GM10266 (cell line): ENCODE measurements at regions not wholly inside any gene's neighbourhood (a gene's known extent, or its start where the extent isn't known, plus 50 kb on each side); places are given as distances from the start of the nearest gene placed in this dataset.

Experiments used
- DNase-seq: peaks from one replicate; pipeline ENCODE4 v3.0.0; 2012; ENCODE audit errors: extremely low spot score
- CTCF ChIP-seq: IDR thresholded peaks from 2 replicates; pipeline ENCODE4 v1.5.1; 2012; ENCODE audit warnings: mild to moderate bottlenecking, low read depth; ENCODE audit not compliant: control insufficient read depth, insufficient read depth; ENCODE audit errors: missing control alignments

DNA sequence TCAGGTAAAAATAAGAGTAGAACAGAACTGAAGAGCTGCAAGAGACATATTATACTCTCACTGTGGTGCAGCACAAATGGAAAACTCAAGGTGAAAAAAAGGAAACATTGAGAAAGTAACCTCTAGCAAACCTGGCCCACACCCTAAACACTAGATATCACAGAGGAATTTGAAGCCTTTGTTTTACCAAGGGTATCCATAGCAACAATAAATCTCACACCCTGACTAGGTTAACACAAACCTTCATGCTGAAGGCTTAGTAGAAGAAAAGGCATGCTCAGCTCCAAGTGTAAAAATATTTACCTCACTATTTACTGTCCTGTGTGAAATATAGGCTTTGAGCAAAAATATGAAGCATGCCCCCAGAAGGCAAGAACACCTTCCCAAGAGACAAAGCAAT, 61.9 kb upstream of the TAB3 start:
- DNase-seq = no peak
- TF ChIP-seq CTCF = no peak

DNA sequence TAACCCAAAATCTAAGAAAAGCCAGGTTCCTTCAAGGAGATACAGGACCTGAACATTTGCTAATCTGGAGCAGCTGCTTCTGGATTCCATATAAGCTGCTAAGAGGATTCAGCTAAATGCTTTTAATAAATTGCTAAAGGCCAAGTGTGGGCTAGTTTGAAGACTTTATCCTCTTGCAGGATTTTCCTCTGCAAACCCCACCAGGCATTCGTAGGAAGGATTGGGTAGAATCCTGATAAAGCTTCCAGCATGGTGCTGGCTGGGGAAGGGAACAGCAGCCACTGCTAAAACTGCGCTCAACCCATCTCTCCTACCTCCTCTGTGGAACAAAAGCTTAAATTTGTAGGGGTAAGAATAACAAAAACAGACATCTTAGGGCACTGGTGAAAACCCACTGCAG, 61.3 kb upstream of the TAB3 start:
- DNase-seq = no peak
- no peak for TF ChIP-seq CTCF

GRCh38 chrX:30949554-30949953, 60.5 kb upstream of the TAB3 start:
- TF ChIP-seq CTCF = no peak

GRCh38 chrX:30948626-30949025, 59.6 kb upstream of the TAB3 start:
- DNase-seq = no peak
- no peak for TF ChIP-seq CTCF

More at GRCh38 chrX:30949554-30949953, 60.5 kb upstream of the TAB3 start:
- no peak for DNase-seq

- DNase-seq = no peak
- no peak for TF ChIP-seq CTCF
Observed at GRCh38 chrX:30948051-30948450, 59.0 kb upstream of the TAB3 start.

- TF ChIP-seq CTCF = no peak
- DNase-seq = no peak
Observed at GRCh38 chrX:30943984-30944383, 54.9 kb upstream of the TAB3 start.

DNA sequence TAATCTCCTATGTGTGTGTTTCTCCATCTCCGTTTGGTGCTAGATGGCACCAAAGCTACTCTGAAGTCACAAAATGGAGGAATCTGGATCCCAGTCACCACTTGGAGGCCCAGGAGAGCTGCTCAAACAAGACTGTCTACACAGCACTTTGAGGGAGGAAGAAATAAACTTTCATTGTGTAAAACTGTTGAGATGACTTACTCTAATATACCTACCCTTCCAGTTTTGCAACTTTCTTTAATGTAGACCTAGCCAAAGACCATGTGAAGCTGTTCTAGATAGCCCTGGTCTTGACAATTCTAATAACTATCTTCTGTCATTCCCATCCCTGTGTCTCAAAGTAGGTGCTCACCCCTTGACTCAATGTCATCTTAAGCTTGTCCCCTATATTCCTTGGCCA, 52.8 kb upstream of the TAB3 start:
- no peak for DNase-seq
- no peak for TF ChIP-seq CTCF

GRCh38 chrX:30939928-30940327, 50.9 kb upstream of the TAB3 start:
- no peak for DNase-seq
- TF ChIP-seq CTCF = no peak
